H1 (cell line): ENCODE measurements at regions not wholly inside any gene's neighbourhood (a gene's known extent, or its start where the extent isn't known, plus 50 kb on each side); places are given as distances from the start of the nearest gene placed in this dataset.

Experiments used
- PHF8 ChIP-seq: fragments of 200-600 bp; sonication (generic); conservative IDR thresholded peaks from 2 replicates; pipeline ENCODE4 v1.7.1; 2012; ENCODE audit warnings: low read depth, mild to moderate bottlenecking, inconsistent platforms, low read length, moderate library complexity
- POU5F1 ChIP-seq: IDR thresholded peaks from 2 replicates; pipeline ENCODE4 v1.6.1; 2011; ENCODE audit warnings: low read depth, mild to moderate bottlenecking, low read length, moderate library complexity
- TF ChIP-seq, protein P1 (sequence below): IDR thresholded peaks from 2 replicates; pipeline ENCODE4 v1.6.1; 2012; ENCODE audit warnings: low read length, inconsistent platforms

DNA sequence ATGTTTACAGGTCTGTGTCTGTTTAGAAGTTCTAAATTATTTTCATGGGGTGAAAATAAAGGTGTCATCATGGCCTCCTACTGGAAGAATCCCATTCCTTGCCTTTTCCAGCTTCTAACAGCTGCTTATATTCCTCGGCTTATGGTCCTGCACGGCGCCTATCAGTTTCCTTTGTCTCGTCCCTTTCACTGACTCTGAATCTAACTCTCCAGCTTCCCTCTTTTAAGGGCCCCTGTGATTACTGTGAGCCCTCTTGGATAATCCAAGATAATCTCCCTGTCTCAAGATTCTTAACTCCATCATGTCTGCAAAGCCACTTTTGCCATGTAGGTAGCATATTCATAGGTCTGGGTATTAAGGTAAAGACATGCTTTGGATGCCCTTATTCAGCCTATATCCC, 441.0 kb upstream of the ERCC4 start (continued):
- TF ChIP-seq POU5F1 (no peak), PHF8 (no peak)
- TF ChIP-seq, protein P1, sequence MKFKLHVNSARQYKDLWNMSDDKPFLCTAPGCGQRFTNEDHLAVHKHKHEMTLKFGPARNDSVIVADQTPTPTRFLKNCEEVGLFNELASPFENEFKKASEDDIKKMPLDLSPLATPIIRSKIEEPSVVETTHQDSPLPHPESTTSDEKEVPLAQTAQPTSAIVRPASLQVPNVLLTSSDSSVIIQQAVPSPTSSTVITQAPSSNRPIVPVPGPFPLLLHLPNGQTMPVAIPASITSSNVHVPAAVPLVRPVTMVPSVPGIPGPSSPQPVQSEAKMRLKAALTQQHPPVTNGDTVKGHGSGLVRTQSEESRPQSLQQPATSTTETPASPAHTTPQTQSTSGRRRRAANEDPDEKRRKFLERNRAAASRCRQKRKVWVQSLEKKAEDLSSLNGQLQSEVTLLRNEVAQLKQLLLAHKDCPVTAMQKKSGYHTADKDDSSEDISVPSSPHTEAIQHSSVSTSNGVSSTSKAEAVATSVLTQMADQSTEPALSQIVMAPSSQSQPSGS, result no peak
